ENCODE measurements at regions not wholly inside any gene's neighbourhood (a gene's known extent, or its start where the extent isn't known, plus 50 kb on each side); places are given as distances from the start of the nearest gene placed in this dataset.

- Mint-ChIP-seq H3K27me3 (ENCODE audit: low read depth) (peaks cover 8% of the 10 kb centered on the region), H3K27ac (no peak overlapping the region)
- TF ChIP-seq CTCF (IDR thresholded peaks at IDR 0.05; ENCODE audit: unreplicated experiment) = no peak
Observed at GRCh38 chr17:33352526-33352925, 59.4 kb upstream of the ASIC2 start.

GRCh38 chr17:33356266-33356665, 63.2 kb upstream of the ASIC2 start:
- Mint-ChIP-seq H3K9me3 (no peaks in the 10 kb centered on the region), H3K36me3 (no peaks in the 10 kb centered on the region), H3K4me3 (no peak overlapping the region), H3K27me3 (ENCODE audit: low read depth) (peaks cover 15% of the 10 kb centered on the region), H3K4me1 (peaks cover 1% of the 10 kb centered on the region), H3K27ac (no peak overlapping the region)
- no peak for TF ChIP-seq CTCF (IDR thresholded peaks at IDR 0.05; ENCODE audit: unreplicated experiment)
- DNase-seq (ENCODE audit: low spot score in 2 of 2, unreplicated experiment in 2 of 2) = no peak

More at GRCh38 chr17:33352526-33352925, 59.4 kb upstream of the ASIC2 start:
- Mint-ChIP-seq H3K9me3 (no peaks in the 10 kb centered on the region), H3K4me1 (peaks cover 3% of the 10 kb centered on the region), H3K4me3 (no peak overlapping the region), H3K36me3 (no peaks in the 10 kb centered on the region)
- no peak for DNase-seq (ENCODE audit: low spot score in 2 of 2, unreplicated experiment in 2 of 2)

GRCh38 chr17:33363475-33363874, 70.4 kb upstream of the ASIC2 start:
- DNase-seq (ENCODE audit: low spot score in 2 of 2, unreplicated experiment in 2 of 2) = no peak
- H3K4me1 Mint-ChIP-seq = no peaks in the 10 kb centered on the region
- H3K27ac Mint-ChIP-seq = no peak overlapping the region
- no peak for TF ChIP-seq CTCF (IDR thresholded peaks at IDR 0.05; ENCODE audit: unreplicated experiment)
- H3K4me3 Mint-ChIP-seq = no peak overlapping the region
- H3K27me3 Mint-ChIP-seq (ENCODE audit: low read depth) = peaks cover 16% of the 10 kb centered on the region
- no peaks in the 10 kb centered on the region for H3K9me3 Mint-ChIP-seq
- no peaks in the 10 kb centered on the region for H3K36me3 Mint-ChIP-seq

DNA sequence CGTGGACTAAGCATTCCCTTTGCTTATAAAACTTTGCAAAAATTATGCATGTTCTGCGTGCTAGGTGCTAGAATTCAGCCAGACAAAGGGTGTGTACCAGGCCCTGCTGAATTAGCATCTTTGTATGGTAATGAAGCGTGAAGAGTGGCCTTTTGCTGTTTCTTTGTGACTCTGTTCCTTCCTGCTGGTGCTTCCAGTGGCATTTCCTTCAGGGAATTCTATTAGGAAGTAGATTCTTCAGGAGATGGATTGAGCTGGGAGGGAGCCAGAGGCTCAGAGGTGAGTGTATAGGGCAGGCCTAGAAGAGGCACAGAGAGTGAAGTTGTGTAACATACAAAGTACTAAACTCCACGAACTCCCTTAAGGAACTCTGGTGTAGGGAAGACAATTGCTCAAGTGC, 73.9 kb upstream of the ASIC2 start:
- Mint-ChIP-seq H3K27ac (no peak overlapping the region), H3K9me3 (no peaks in the 10 kb centered on the region), H3K4me3 (no peak overlapping the region), H3K4me1 (peaks cover 15% of the 10 kb centered on the region), H3K27me3 (ENCODE audit: low read depth) (peaks cover 6% of the 10 kb centered on the region), H3K36me3 (no peaks in the 10 kb centered on the region)
- DNase-seq (ENCODE audit: low spot score in 2 of 2, unreplicated experiment in 2 of 2) = no peak
- TF ChIP-seq CTCF (IDR thresholded peaks at IDR 0.05; ENCODE audit: unreplicated experiment) = no peak

- Mint-ChIP-seq H3K36me3 (no peaks in the 10 kb centered on the region), H3K4me1 (peaks cover 17% of the 10 kb centered on the region), H3K27ac (no peak overlapping the region), H3K4me3 (no peak overlapping the region), H3K9me3 (no peaks in the 10 kb centered on the region), H3K27me3 (ENCODE audit: low read depth) (peaks cover 2% of the 10 kb centered on the region)
- DNase-seq (ENCODE audit: low spot score in 2 of 2, unreplicated experiment in 2 of 2) = no peak
- TF ChIP-seq CTCF (IDR thresholded peaks at IDR 0.05; ENCODE audit: unreplicated experiment) = no peak
Observed at GRCh38 chr17:33369149-33369548, 76.1 kb upstream of the ASIC2 start.

GRCh38 chr17:33369876-33370275, 76.8 kb upstream of the ASIC2 start:
- Mint-ChIP-seq H3K4me1 (peaks cover 17% of the 10 kb centered on the region), H3K27me3 (ENCODE audit: low read depth) (no peaks in the 10 kb centered on the region), H3K9me3 (no peaks in the 10 kb centered on the region), H3K4me3 (no peak overlapping the region), H3K27ac (no peak overlapping the region), H3K36me3 (no peaks in the 10 kb centered on the region)
- no peak for DNase-seq (ENCODE audit: low spot score in 2 of 2, unreplicated experiment in 2 of 2)
- no peak for TF ChIP-seq CTCF (IDR thresholded peaks at IDR 0.05; ENCODE audit: unreplicated experiment)

All from mesothelial cell of epicardium (in vitro differentiated cells).